ENCODE measurements at regions not wholly inside any gene's neighbourhood (a gene's known extent, or its start where the extent isn't known, plus 50 kb on each side); places are given as distances from the start of the nearest gene placed in this dataset.

DNA sequence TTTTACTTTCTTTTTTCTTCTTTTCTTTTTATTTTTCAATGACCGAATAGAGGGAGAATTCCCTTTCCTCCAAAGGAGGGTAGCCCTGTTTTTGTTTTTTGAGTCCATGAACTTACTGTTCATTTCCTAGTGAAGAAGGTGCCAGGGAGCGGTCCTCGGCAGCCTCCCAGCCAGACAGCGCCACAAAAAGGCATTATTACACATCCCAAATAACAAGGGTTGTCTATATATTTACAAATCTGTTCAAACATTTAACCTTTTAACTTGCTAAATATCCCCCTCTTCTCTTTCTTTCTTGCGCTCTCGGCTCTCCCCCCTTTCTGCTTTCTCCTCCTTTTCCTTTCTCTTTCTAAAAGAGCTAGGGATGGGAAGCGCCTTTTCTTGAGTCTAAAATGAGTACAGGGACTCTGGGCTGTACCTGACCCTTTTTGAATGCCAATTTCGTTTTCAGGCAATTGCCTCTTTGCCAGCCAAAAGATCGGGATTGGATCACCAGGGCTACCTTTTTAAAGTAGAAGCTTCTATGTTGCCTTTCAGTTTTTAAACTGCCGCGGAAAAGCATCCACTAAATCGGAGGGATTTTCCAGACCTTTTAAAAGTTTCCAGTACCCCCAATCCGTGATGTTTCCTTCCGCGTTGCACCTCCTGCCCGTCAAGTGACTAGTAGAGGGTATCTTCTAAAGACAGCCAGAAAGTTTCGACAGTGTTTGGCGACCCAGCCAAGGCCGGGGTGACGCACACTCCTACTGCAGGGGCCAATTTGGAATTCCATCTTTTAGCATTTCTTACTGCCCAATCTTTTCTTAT lies 125.6 kb downstream of the TMEM161B start:
- peaks cover 8% of the 10 kb centered on the region for H3K4me1 Mint-ChIP-seq
- H3K9me3 Mint-ChIP-seq (ENCODE audit: insufficient read depth) = no peaks in the 10 kb centered on the region
- peak overlapping the region in 1 of 5 experiments; percentile 37 for H3K4me3 ChIP-seq (ENCODE audit: control extremely low read depth in 1 of 5, extremely low read depth in 1 of 5, insufficient read depth in 1 of 5, low read depth in 2 of 5, low read length in 4 of 5)
- H3K27ac ChIP-seq (ENCODE audit: low read length in 2 of 2) = no peak overlapping the region
- peak overlapping the region; percentile 37 for H3K4me2 ChIP-seq (replicated peaks; ENCODE audit: low read depth, low read length, poor library complexity, severe bottlenecking)
- peak overlapping the region; percentile 3 for H3K9ac ChIP-seq (ENCODE audit: low read length)
- H3K27ac Mint-ChIP-seq = no peak overlapping the region
- no peaks in the 10 kb centered on the region for H3K36me3 ChIP-seq (replicated peaks in 1 of 2; ENCODE audit: control extremely low read depth in 1 of 2, control insufficient read depth in 1 of 2, extremely low read depth in 1 of 2, insufficient read depth in 2 of 2, low read length in 1 of 2)
- ChIA-PET CTCF (no interaction called here), POLR2A (no interaction called here)
- H3K79me2 ChIP-seq (ENCODE audit: control insufficient read depth, insufficient read depth, low read length) = no peaks in the 10 kb centered on the region
- intact Hi-C loops (cut with micrococcal nuclease) = loop anchor here (5.0 kb wide), 2 partner anchors 529 to 549 kb away; no protein-coding TSS in a partner anchor
- H3K27me3 Mint-ChIP-seq = peaks cover 43% of the 10 kb centered on the region
- DNase-seq (peak; percentile 6), ATAC-seq (ENCODE audit: low read depth) (no peak)
- H2AFZ ChIP-seq (ENCODE audit: insufficient read depth, low read depth, low read length, poor library complexity, severe bottlenecking) = no peak overlapping the region
- peaks cover 0 to 49% (median 18%) of the 10 kb centered on the region in 3 donors for H3K9me3 ChIP-seq (ENCODE audit: control extremely low read depth in 1 of 3, control insufficient read depth in 2 of 3, insufficient read depth in 1 of 3, low read length in 2 of 3)
- no peak overlapping the region for H3K4me3 Mint-ChIP-seq
- TF ChIP-seq EZH2 (IDR thresholded peaks at IDR 0.05; ENCODE audit: borderline replicate concordance, insufficient read depth, low read depth, low read length, poor library complexity, severe bottlenecking) = no peak
- TF ChIP-seq, protein P1, sequence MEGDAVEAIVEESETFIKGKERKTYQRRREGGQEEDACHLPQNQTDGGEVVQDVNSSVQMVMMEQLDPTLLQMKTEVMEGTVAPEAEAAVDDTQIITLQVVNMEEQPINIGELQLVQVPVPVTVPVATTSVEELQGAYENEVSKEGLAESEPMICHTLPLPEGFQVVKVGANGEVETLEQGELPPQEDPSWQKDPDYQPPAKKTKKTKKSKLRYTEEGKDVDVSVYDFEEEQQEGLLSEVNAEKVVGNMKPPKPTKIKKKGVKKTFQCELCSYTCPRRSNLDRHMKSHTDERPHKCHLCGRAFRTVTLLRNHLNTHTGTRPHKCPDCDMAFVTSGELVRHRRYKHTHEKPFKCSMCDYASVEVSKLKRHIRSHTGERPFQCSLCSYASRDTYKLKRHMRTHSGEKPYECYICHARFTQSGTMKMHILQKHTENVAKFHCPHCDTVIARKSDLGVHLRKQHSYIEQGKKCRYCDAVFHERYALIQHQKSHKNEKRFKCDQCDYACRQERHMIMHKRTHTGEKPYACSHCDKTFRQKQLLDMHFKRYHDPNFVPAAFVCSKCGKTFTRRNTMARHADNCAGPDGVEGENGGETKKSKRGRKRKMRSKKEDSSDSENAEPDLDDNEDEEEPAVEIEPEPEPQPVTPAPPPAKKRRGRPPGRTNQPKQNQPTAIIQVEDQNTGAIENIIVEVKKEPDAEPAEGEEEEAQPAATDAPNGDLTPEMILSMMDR (IDR thresholded peaks at IDR 0.05) = no peak
- H3K4me1 ChIP-seq (ENCODE audit: control insufficient read depth in 2 of 2, insufficient read depth in 2 of 2, low read length in 2 of 2) = peaks cover 51 to 56% of the 10 kb centered on the region in 2 donors
- whole genome bisulfite sequencing (ENCODE audit: insufficient coverage) = 8% methylated on average over 9 of the region's 20 CpGs
- no peaks in the 10 kb centered on the region for H4K20me1 ChIP-seq (ENCODE audit: control insufficient read depth, insufficient read depth, low read length, poor library complexity, severe bottlenecking)
- peaks cover 2 to 68% (median 63%) of the 10 kb centered on the region in 4 experiments for H3K27me3 ChIP-seq (replicated peaks in 1 of 4; ENCODE audit: control extremely low read depth in 1 of 4, control insufficient read depth in 3 of 4, insufficient read depth in 4 of 4, low read length in 3 of 4)

DNA sequence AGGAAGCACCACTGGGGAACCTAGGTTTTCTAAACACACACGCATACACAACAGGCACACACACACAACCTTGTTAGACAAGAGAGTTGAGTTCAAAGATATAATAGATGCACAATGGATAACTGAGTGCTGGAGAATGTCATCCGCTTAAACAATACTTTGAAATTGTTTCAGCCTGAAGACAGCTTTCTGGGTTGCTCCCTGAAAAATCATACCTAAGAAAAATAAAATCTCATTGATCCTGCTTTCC lies 126.1 kb downstream of the TMEM161B start:
- Histone ChIP-seq H4K20me1 (ENCODE audit: control insufficient read depth, insufficient read depth, low read length, poor library complexity, severe bottlenecking) (no peaks in the 10 kb centered on the region), H3K36me3 (replicated peaks in 1 of 2; ENCODE audit: control extremely low read depth in 1 of 2, control insufficient read depth in 1 of 2, extremely low read depth in 1 of 2, insufficient read depth in 2 of 2, low read length in 1 of 2) (no peaks in the 10 kb centered on the region), H3K4me3 (ENCODE audit: control extremely low read depth in 1 of 5, extremely low read depth in 1 of 5, insufficient read depth in 1 of 5, low read depth in 2 of 5, low read length in 4 of 5) (peak overlapping the region in 1 of 5 experiments; percentile 11), H3K79me2 (ENCODE audit: control insufficient read depth, insufficient read depth, low read length) (no peaks in the 10 kb centered on the region), H3K27me3 (replicated peaks in 1 of 4; ENCODE audit: control extremely low read depth in 1 of 4, control insufficient read depth in 3 of 4, insufficient read depth in 4 of 4, low read length in 3 of 4) (peaks cover 2 to 70% (median 62%) of the 10 kb centered on the region in 4 experiments), H3K9me3 (ENCODE audit: control extremely low read depth in 1 of 3, control insufficient read depth in 2 of 3, insufficient read depth in 1 of 3, low read length in 2 of 3) (peaks cover 0 to 49% (median 18%) of the 10 kb centered on the region in 3 donors), H2AFZ (ENCODE audit: insufficient read depth, low read depth, low read length, poor library complexity, severe bottlenecking) (no peak overlapping the region), H3K27ac (ENCODE audit: low read length in 2 of 2) (no peak overlapping the region), H3K9ac (ENCODE audit: low read length) (no peak overlapping the region), H3K4me1 (ENCODE audit: control insufficient read depth in 2 of 2, insufficient read depth in 2 of 2, low read length in 2 of 2) (peaks cover 51 to 56% of the 10 kb centered on the region in 2 donors), H3K4me2 (replicated peaks; ENCODE audit: low read depth, low read length, poor library complexity, severe bottlenecking) (peak overlapping the region; percentile 37)
- intact Hi-C loops (cut with micrococcal nuclease) = loop anchor here (5.0 kb wide), 2 partner anchors 530 to 550 kb away; no protein-coding TSS in a partner anchor
- Mint-ChIP-seq H3K4me3 (no peak overlapping the region), H3K27me3 (peaks cover 41% of the 10 kb centered on the region), H3K9me3 (ENCODE audit: insufficient read depth) (no peaks in the 10 kb centered on the region), H3K4me1 (peaks cover 8% of the 10 kb centered on the region), H3K27ac (no peak overlapping the region)
- ChIA-PET CTCF (no interaction called here), POLR2A (no interaction called here)
- WGBS (ENCODE audit: insufficient coverage) = 20% methylated on average over 1 of the region's 2 CpGs
- no peak for TF ChIP-seq EZH2 (IDR thresholded peaks at IDR 0.05; ENCODE audit: borderline replicate concordance, insufficient read depth, low read depth, low read length, poor library complexity, severe bottlenecking)
- TF ChIP-seq, protein P1 (IDR thresholded peaks at IDR 0.05) = no peak
- DNase-seq (no peak), ATAC-seq (ENCODE audit: low read depth) (no peak)

Measured in B cell (primary cell).